ENCODE measurements at regions not wholly inside any gene's neighbourhood (a gene's known extent, or its start where the extent isn't known, plus 50 kb on each side); places are given as distances from the start of the nearest gene placed in this dataset.
"Not testable (repeated sequence)": the region's sequence is repeated elsewhere in the genome, so short reads cannot be mapped to it uniquely, and the experiment has no call there.

DNA sequence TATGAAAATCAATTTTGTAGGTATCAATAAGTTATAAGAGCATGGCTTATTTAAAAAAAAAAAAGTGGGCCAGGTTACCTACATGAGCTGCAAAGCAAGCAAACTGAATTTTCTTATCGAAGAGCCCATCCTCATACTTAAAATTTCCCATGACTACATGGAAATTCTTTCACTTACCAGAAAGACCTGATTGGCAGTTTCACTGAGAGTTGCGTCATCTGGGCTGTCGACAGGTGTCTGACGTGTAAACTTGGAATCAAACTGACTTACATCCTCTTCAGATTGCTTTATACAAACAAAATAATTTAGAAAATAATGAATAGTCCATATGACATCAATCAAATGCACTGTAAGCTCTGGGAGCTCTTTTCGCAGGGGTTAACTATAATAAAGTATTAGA, 149.1 kb upstream of the EFCAB3 start:
- H3K27me3 Mint-ChIP-seq; H3K27ac Mint-ChIP-seq; H3K4me3 Mint-ChIP-seq; H3K36me3 Mint-ChIP-seq; H3K9me3 Mint-ChIP-seq; H3K4me1 Mint-ChIP-seq; ATAC-seq (replicated peaks); DNase-seq: not testable (repeated sequence)

- H3K4me1 Mint-ChIP-seq; DNase-seq; H3K36me3 Mint-ChIP-seq; H3K4me3 Mint-ChIP-seq; H3K27me3 Mint-ChIP-seq; ATAC-seq (replicated peaks); H3K27ac Mint-ChIP-seq; H3K9me3 Mint-ChIP-seq: not testable (repeated sequence)
These were observed 153.6 kb upstream of the EFCAB3 start for GRCh38 chr17:62226610-62227240.

DNA sequence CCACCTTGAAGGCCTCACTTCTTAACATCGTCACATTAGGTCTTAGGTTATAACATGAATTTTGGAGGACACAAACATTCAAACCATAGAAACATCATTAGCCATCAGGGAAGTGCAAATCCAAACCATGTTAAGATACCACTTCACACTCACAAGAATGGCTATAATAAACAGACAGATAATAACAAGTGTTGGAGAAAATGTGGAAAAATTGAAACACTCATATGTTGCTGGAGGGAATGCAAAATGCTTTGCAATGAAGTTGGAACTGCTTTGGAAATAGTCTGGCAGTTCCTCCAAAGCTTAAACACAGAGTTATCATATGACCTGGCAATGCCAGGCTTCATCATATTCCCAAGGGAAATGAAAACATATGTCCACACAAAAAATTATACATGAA, 156.8 kb upstream of the EFCAB3 start:
- H3K36me3 Mint-ChIP-seq; ATAC-seq (replicated peaks): not testable (repeated sequence)

DNA sequence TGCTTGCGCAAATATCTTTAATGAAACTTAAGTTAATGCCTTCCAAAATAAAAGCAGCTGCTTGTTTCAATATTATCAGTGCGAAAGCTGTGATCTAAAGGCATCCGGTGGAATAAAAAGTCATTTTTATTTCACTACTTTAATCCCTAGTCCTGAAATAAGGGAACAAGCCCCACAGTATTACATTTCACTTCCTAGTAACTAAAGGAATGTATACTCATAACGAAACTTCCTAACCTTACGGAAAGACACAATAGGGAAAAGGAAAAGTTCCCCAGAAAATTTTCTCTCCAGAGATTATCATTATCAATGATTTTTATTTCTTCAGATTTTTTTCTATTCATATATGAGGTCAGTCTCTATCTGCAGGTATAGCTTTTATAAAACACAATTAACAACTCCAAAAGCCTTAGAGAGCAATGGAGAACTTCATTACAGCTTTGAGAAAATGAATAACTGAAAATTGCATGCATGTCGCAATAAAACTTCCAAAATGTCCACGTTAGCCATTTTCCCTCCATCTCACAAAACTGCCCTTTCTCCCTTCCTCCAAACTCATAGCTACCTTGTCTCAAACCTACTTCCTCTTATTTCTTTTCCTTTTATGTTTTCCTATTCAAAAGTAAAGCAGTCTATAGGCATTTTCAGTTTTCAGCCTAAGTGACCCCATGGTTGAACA, 154.3 kb upstream of the MED13 start:
- H3K27ac Mint-ChIP-seq = no peak overlapping the region
- H3K36me3 Mint-ChIP-seq = no peaks in the 10 kb centered on the region
- ATAC-seq (replicated peaks) = no peak

More for the DNA sequence above, 156.8 kb upstream of the EFCAB3 start:
- not testable (repeated sequence) for H3K9me3 Mint-ChIP-seq, H3K27ac Mint-ChIP-seq, H3K4me3 Mint-ChIP-seq, DNase-seq, H3K27me3 Mint-ChIP-seq, H3K4me1 Mint-ChIP-seq

GRCh38 chr17:62216847-62217246, 151.8 kb upstream of the MED13 start:
- no peaks in the 10 kb centered on the region for H3K36me3 Mint-ChIP-seq
- no peak overlapping the region for H3K4me3 Mint-ChIP-seq
- H3K4me1 Mint-ChIP-seq = no peaks in the 10 kb centered on the region
- DNase-seq = no peak
- peaks cover 12 to 23% of the 10 kb centered on the region in 2 donors for H3K27me3 Mint-ChIP-seq
- H3K9me3 Mint-ChIP-seq = peaks cover 6% of the 10 kb centered on the region in 2 donors
- no peak for ATAC-seq (replicated peaks)
- H3K27ac Mint-ChIP-seq = no peak overlapping the region

More for the DNA sequence above, 154.3 kb upstream of the MED13 start:
- Mint-ChIP-seq H3K4me3 (no peak overlapping the region), H3K9me3 (peaks cover 6 to 10% of the 10 kb centered on the region in 2 donors), H3K4me1 (no peaks in the 10 kb centered on the region), H3K27me3 (peaks cover 1 to 7% of the 10 kb centered on the region in 2 donors)
- no peak for DNase-seq

DNA sequence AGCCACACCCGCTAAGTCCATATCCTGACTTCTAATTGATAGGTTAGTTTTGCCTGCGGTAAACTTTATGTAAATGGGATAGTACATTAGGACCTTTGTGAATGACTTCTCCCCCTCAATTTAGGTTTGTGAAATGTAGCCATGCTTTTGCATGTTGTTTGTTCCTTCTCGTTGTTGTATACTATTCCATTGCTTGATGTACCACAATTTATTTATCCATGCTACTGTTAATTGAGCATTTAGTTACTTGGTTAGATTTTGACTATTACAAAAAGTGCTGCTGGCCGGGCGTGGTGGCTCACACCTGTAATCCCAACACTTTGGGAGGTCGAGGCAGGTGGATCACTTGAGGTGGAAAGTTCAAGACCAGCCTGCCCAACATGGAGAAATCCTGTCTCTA, 150.8 kb upstream of the MED13 start:
- H3K4me3 Mint-ChIP-seq; H3K9me3 Mint-ChIP-seq; H3K27ac Mint-ChIP-seq; DNase-seq; ATAC-seq (replicated peaks); H3K36me3 Mint-ChIP-seq; H3K4me1 Mint-ChIP-seq: not testable (repeated sequence)
- peaks cover 12 to 27% of the 10 kb centered on the region in 2 donors for H3K27me3 Mint-ChIP-seq

DNA sequence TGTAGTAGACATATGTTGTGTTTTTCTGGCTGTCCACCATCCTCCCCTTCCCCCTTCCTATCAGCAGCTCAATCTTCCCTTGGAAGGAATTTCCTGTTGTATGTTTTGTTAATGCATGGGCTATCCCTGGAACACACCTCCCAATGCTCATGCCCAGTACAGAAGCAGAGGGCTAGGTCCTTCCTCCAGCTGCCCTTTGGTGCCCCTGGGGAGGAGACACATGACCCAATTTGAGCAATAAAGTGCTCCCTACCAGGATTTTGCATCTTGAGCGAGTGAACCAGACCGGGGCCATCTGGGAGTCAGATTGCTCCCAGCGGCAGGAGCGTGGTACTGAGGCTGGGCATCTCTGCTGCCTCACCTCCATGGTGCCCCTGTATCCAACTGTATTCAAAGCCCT, 141.5 kb upstream of the MED13 start:
- H3K4me1 Mint-ChIP-seq = no peaks in the 10 kb centered on the region
- DNase-seq (no peak), ATAC-seq (replicated peaks) (no peak)
- peaks cover 3 to 4% of the 10 kb centered on the region in 2 donors for H3K36me3 Mint-ChIP-seq
- peaks cover 2 to 3% of the 10 kb centered on the region in 2 donors for H3K9me3 Mint-ChIP-seq
- H3K27ac Mint-ChIP-seq = no peak overlapping the region
- no peak overlapping the region for H3K4me3 Mint-ChIP-seq
- peaks cover 6 to 14% of the 10 kb centered on the region in 2 donors for H3K27me3 Mint-ChIP-seq

DNA sequence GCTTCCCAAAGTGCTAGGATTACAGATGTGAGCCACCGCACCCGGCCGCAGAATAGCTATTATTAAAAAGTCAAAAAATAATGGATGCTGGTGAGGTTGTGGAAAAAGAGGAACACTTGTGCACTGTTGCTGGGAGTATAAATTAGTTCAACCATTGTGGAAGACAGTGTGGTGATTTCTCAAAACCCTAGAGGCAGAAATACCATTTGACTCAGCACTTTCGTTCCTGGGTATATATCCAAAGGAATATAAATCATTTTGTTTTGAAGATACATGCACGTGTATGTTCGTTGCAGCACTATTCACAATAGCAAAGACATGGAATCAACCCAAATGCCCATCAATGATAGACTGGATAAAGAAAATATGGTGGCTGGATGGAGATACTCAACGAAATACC, 132.1 kb upstream of the MED13 start:
- H3K4me1 Mint-ChIP-seq = not testable (repeated sequence)

DNA sequence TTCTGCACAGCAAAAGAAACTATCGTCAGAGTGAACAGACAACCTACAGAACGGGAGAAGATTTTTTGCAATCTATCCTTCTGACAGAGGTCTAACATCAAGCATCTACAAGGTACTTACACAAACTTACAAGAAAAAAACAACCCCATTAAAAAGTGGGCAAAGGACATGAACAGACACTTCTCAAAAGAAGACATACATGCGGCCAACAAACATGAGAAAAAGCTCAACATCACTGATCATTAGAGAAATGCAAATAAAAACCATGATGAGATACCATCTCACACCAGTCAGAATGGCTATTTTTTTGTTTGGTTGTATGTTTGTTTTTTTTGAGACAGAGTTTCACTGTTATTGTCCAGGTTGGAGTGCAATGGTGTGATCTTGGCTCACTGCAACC, 131.5 kb upstream of the MED13 start:
- H3K4me3 Mint-ChIP-seq; ATAC-seq (replicated peaks); H3K4me1 Mint-ChIP-seq; H3K9me3 Mint-ChIP-seq; DNase-seq; H3K36me3 Mint-ChIP-seq; H3K27ac Mint-ChIP-seq: not testable (repeated sequence)
- peaks cover 14 to 22% of the 10 kb centered on the region in 2 donors for H3K27me3 Mint-ChIP-seq

More for the DNA sequence above, 132.1 kb upstream of the MED13 start:
- not testable (repeated sequence) for H3K27ac Mint-ChIP-seq; H3K36me3 Mint-ChIP-seq; H3K9me3 Mint-ChIP-seq; ATAC-seq (replicated peaks); DNase-seq; H3K4me3 Mint-ChIP-seq
- H3K27me3 Mint-ChIP-seq = peaks cover 14 to 17% of the 10 kb centered on the region in 2 donors

DNA sequence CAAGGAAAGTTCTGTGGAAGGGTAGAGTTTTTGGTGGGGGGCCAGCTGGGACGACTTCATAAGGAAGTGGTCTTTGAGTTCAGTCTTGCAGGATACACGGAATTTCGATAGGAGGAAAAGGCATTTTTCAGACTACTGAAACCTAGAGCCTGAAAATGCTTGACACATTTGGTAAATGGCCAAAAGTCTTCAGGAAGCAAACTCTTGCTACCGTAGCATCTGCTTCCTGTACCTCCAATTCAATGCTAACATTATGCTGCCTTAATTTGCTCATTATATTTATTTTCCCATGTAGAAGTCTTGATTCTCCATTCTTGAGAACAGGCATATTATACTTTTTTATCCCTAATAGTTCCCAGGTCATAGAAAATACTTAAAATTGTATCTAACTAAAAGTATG, 129.3 kb upstream of the MED13 start:
- Mint-ChIP-seq H3K4me3 (no peak overlapping the region), H3K4me1 (no peaks in the 10 kb centered on the region), H3K27me3 (peaks cover 14 to 17% of the 10 kb centered on the region in 2 donors), H3K27ac (no peak overlapping the region), H3K9me3 (peaks cover 0 to 5% of the 10 kb centered on the region in 2 donors), H3K36me3 (no peaks in the 10 kb centered on the region)
- no peak for DNase-seq
- no peak for ATAC-seq (replicated peaks)

DNA sequence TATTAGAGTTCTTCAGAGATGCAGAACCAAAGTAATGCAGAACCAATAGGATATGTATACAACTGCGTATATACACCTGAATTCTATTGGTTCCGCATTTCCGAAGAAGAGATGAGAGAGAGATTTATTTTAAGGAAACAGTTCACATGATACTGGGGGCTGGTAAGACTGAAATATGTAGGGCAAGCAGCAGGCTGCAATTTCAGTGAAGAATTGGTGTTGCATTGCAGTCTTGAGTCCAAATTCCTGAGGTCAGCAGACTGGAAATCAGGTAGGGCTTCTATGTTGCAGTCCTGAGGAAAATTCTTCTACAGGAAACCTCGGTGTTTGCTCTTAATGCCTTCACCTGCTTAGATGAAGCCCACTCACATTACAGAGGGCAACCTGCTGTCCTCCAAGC, 128.2 kb upstream of the MED13 start:
- peaks cover 14 to 17% of the 10 kb centered on the region in 2 donors for H3K27me3 Mint-ChIP-seq
- DNase-seq (no peak), ATAC-seq (replicated peaks) (no peak)
- H3K4me3 Mint-ChIP-seq = no peak overlapping the region
- peaks cover 0 to 5% of the 10 kb centered on the region in 2 donors for H3K9me3 Mint-ChIP-seq
- no peaks in the 10 kb centered on the region for H3K4me1 Mint-ChIP-seq
- H3K27ac Mint-ChIP-seq = no peak overlapping the region
- no peaks in the 10 kb centered on the region for H3K36me3 Mint-ChIP-seq

GRCh38 chr17:62191390-62192361, 126.6 kb upstream of the MED13 start:
- H3K4me3 Mint-ChIP-seq = no peak overlapping the region

GRCh38 chr17:62189377-62189776, 124.3 kb upstream of the MED13 start:
- H3K4me3 Mint-ChIP-seq = no peak overlapping the region
- no peak overlapping the region for H3K27ac Mint-ChIP-seq
- H3K4me1 Mint-ChIP-seq = no peaks in the 10 kb centered on the region
- peaks cover 12 to 22% of the 10 kb centered on the region in 2 donors for H3K27me3 Mint-ChIP-seq
- DNase-seq (no peak), ATAC-seq (replicated peaks) (no peak)
- no peaks in the 10 kb centered on the region for H3K9me3 Mint-ChIP-seq
- no peaks in the 10 kb centered on the region for H3K36me3 Mint-ChIP-seq

More at GRCh38 chr17:62191390-62192361, 126.6 kb upstream of the MED13 start:
- Mint-ChIP-seq H3K4me1 (no peaks in the 10 kb centered on the region), H3K36me3 (no peaks in the 10 kb centered on the region), H3K9me3 (peaks cover 0 to 5% of the 10 kb centered on the region in 2 donors), H3K27ac (no peak overlapping the region), H3K27me3 (peaks cover 16 to 17% of the 10 kb centered on the region in 2 donors)
- DNase-seq (no peak), ATAC-seq (replicated peaks) (no peak)

DNA sequence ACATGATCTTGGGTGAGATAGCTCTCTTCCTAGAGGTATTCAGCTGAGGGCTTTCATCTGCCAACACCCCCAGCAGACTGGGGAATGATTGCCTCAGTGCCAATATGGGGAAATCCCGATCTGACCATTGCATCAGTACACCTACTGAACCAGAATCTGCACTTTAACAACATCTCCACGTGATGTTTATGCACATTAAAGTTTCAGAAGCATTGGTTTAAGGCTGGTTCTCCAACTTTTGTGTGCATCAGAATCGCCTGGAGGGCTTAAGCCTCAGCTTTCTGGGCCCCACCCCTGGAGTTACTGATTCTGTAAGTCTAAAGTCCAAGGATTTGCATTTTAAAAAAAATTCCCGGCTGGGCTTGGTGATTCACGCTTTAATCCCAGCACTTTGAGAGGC, 123.6 kb upstream of the MED13 start:
- Mint-ChIP-seq H3K9me3 (no peaks in the 10 kb centered on the region), H3K27ac (no peak overlapping the region), H3K27me3 (peaks cover 12 to 22% of the 10 kb centered on the region in 2 donors), H3K4me1 (no peaks in the 10 kb centered on the region), H3K36me3 (no peaks in the 10 kb centered on the region), H3K4me3 (no peak overlapping the region)
- DNase-seq = no peak
- ATAC-seq (replicated peaks) = no peak

All from stimulated activated naive B cell treated with anti-CD40 and anti-IgM and Interleukin-4, amounts not matched to agents 10 μg/mL and 1 μg/mL and 100 μg/mL, for 72 hours (primary cell).